ENCODE measurements at regions not wholly inside any gene's neighbourhood (a gene's known extent, or its start where the extent isn't known, plus 50 kb on each side); places are given as distances from the start of the nearest gene placed in this dataset.

GRCh38 chr17:13078591-13079385 lies 61.0 kb upstream of the ELAC2 start:
- no peak for TF ChIP-seq POLR2AphosphoS5 (IDR thresholded peaks at IDR 0.05; ENCODE audit: insufficient read depth, low read depth, low read length)
- TF ChIP-seq EZH2 (IDR thresholded peaks at IDR 0.05; ENCODE audit: borderline replicate concordance, low read depth, low read length, severe bottlenecking): no peak

Measured in endothelial cell of umbilical vein (primary cell).